Stimulated activated naive B cell treated with anti-CD40 and anti-IgM and Interleukin-4, amounts not matched to agents 10 μg/mL and 1 μg/mL and 100 μg/mL, for 72 hours (primary cell): ENCODE measurements at regions not wholly inside any gene's neighbourhood (a gene's known extent, or its start where the extent isn't known, plus 50 kb on each side); places are given as distances from the start of the nearest gene placed in this dataset.

Experiments used
- ATAC-seq, 2 donors: fragments of 150-1000 bp; cut with Tn5 transposase; replicated peaks; 2 replicates each; pipeline ENCODE4 v1.10.0; 2021; ENCODE audit warnings: moderate library complexity in 1 of 2
- DNase-seq: peaks from one replicate; pipeline ENCODE4 v3.0.0; 2021
- H3K27ac Mint-ChIP-seq: one replicate; pipeline ENCODE4 v1.8.0; 2022; ENCODE audit warnings: mild to moderate bottlenecking, mixed read lengths
- H3K27me3 Mint-ChIP-seq, 2 donors: one replicate each; pipeline ENCODE4 v1.8.0; 2022; ENCODE audit warnings: mixed read lengths in 2 of 2
- H3K36me3 Mint-ChIP-seq, 2 donors: one replicate each; pipeline ENCODE4 v1.8.0; 2022; ENCODE audit warnings: mixed read lengths in 2 of 2, mild to moderate bottlenecking in 1 of 2
- H3K4me1 Mint-ChIP-seq, 2 donors: one replicate each; pipeline ENCODE4 v1.8.0; 2022; ENCODE audit warnings: mixed read lengths in 2 of 2, mild to moderate bottlenecking in 1 of 2
- H3K4me3 Mint-ChIP-seq, 2 donors: one replicate each; pipeline ENCODE4 v1.8.0; 2022; ENCODE audit warnings: mild to moderate bottlenecking in 2 of 2, mixed read lengths in 2 of 2, moderate library complexity in 1 of 2
- H3K9me3 Mint-ChIP-seq, 2 donors: one replicate each; pipeline ENCODE4 v1.8.0; 2022; ENCODE audit warnings: mixed read lengths in 2 of 2, mild to moderate bottlenecking in 1 of 2

DNA sequence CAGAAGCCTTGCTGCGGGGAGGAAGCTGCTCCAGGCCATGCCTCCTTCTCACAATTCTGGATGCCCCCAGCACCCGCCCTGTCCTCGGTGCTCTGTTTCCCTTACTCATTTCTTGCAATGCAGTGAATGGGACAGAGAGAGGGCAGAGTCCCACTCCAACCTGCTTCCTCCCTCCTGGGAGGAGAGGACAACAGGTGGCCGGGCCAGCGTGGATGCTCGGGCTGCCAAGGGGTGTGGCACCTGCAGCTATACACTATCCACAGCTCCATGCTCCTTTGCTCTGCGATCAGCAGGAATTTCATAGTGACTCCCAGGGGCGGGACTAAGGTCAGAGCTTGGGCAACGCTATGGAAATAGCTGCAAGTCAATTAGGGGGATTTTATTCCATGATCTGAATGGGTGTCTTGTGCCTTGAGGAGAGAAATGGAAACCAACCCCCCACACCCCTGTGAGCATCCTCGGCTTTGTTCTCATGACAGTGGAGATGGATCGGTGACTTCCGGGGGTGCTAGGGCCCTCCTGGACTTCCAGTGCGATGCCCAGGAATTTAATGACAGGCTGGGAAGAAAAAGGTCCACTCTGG, 192.5 kb downstream of the MYLK4 start:
- Mint-ChIP-seq H3K36me3 (no peaks in the 10 kb centered on the region), H3K4me1 (no peaks in the 10 kb centered on the region), H3K4me3 (no peak overlapping the region), H3K27ac (no peak overlapping the region), H3K9me3 (no peaks in the 10 kb centered on the region), H3K27me3 (peaks cover 24 to 50% of the 10 kb centered on the region in 2 donors)
- ATAC-seq, result no peak
- DNase-seq, result no peak

DNA sequence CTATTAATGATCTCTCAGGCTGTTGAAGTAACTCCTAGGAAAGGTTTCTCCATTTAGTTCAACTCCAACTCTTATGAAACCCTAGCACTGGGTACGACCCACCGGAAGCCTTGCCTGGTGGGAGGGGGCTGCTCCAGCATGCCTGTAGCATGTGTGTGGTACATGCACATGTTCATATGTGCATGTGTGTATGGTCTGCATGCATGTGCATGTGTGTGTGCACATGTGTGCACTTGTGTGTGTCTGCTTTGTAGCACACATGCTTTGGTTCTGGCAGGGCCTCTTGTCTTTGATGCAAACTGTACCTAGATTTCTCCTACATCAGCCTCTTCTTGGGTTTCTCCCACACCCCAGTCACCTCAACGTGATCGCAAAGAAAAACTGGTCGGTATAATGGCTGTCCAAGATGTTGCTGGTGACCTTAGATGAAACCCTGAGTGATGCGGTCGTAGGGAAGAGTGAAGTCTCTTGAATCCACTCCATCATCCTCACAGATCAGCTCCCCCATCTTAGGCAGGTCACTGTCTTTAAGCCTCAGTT, 193.5 kb downstream of the MYLK4 start:
- Mint-ChIP-seq H3K36me3 (no peaks in the 10 kb centered on the region), H3K27ac (no peak overlapping the region), H3K27me3 (peaks cover 24 to 50% of the 10 kb centered on the region in 2 donors), H3K4me3 (no peak overlapping the region), H3K9me3 (no peaks in the 10 kb centered on the region), H3K4me1 (no peaks in the 10 kb centered on the region)
- ATAC-seq (no peak), DNase-seq (no peak)

DNA sequence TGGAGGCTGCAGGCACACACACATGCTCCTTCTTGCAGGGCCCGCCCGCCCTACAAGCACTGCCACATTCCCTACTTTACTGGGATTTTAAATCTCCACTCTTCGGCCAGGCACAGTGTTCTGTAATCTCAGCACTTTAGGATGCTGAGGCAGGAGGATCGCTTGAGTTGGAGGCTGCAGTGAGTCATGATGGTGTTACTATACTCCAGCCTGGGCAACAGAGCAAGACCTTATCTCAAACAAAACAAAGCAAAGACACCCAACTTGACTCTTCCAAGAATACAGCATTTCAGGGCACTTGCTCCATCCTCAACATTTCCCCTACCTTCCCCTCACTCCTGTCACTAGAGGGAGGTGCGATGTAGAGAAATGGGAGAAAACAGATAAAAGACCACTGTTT, 194.0 kb downstream of the MYLK4 start:
- no peak overlapping the region for H3K27ac Mint-ChIP-seq

DNA sequence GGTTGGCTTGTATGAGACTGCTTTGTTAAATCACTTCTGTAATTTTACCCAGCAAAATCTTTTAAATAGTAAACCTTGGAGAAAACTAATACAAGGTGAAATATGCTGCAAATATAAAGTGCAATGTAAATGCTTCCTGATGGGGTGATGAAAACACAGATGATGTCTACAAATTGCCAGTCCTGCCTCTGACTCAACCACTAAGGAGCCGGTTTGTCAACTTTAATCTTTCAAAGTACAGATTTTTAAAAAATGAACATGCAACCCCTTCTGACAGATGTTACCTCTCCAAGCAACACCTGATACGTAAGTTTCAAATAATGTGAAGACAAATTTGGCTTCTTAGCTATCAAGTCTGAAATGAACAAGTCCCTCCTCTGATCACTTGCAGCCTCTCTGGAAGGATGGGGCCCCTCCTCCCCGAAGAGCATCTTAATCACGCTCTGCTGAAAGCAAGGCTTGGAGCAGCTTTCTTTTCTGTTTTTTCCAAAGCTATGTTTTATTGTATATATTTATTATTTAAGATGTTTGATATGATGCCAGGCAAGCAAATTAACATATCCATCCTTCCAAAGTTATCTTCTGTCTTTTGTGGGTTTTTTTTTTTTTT, 196.0 kb downstream of the MYLK4 start:
- Mint-ChIP-seq H3K36me3 (no peaks in the 10 kb centered on the region), H3K9me3 (no peaks in the 10 kb centered on the region), H3K27me3 (peaks cover 7 to 32% of the 10 kb centered on the region in 2 donors), H3K4me1 (no peaks in the 10 kb centered on the region), H3K27ac (no peak overlapping the region), H3K4me3 (no peak overlapping the region)
- DNase-seq (no peak), ATAC-seq (no peak)

More for the DNA sequence above, 194.0 kb downstream of the MYLK4 start:
- DNase-seq (no peak), ATAC-seq (no peak)
- peaks cover 19 to 46% of the 10 kb centered on the region in 2 donors for H3K27me3 Mint-ChIP-seq
- H3K4me1 Mint-ChIP-seq, result no peaks in the 10 kb centered on the region
- H3K36me3 Mint-ChIP-seq, result no peaks in the 10 kb centered on the region
- no peaks in the 10 kb centered on the region for H3K9me3 Mint-ChIP-seq
- no peak overlapping the region for H3K4me3 Mint-ChIP-seq

GRCh38 chr6:2552526-2553154, 198.1 kb downstream of the MYLK4 start:
- DNase-seq (no peak), ATAC-seq (no peak)
- Mint-ChIP-seq H3K4me3 (no peak overlapping the region), H3K36me3 (peaks cover 0 to 1% of the 10 kb centered on the region in 2 donors), H3K27ac (no peak overlapping the region), H3K4me1 (no peaks in the 10 kb centered on the region), H3K9me3 (peaks cover 0 to 3% of the 10 kb centered on the region in 2 donors), H3K27me3 (peaks cover 20 to 35% of the 10 kb centered on the region in 2 donors)

DNA sequence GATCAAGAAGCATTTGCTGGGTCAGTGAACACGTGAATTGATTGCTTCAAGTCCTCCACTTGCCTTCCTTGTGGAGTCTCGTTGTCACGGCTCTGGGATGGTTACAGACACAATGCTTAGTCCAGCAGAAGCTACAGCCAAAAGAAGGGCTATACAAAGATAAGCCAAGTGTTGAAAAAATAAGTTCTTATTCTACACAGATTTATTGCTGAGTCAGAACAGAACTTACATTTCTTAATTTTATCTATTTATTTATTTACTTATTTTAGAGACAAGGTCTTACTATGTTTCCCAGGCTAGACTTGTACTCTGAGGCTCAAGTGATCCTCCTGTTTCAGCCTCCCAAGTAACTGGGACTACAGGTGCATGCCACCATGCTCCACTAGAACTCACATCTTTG, 199.0 kb downstream of the MYLK4 start:
- no peak overlapping the region for H3K27ac Mint-ChIP-seq
- ATAC-seq (no peak), DNase-seq (no peak)
- H3K9me3 Mint-ChIP-seq, result peaks cover 0 to 3% of the 10 kb centered on the region in 2 donors
- H3K4me3 Mint-ChIP-seq, result no peak overlapping the region
- H3K4me1 Mint-ChIP-seq, result no peaks in the 10 kb centered on the region
- H3K36me3 Mint-ChIP-seq, result peaks cover 0 to 1% of the 10 kb centered on the region in 2 donors
- H3K27me3 Mint-ChIP-seq, result peaks cover 25 to 41% of the 10 kb centered on the region in 2 donors

DNA sequence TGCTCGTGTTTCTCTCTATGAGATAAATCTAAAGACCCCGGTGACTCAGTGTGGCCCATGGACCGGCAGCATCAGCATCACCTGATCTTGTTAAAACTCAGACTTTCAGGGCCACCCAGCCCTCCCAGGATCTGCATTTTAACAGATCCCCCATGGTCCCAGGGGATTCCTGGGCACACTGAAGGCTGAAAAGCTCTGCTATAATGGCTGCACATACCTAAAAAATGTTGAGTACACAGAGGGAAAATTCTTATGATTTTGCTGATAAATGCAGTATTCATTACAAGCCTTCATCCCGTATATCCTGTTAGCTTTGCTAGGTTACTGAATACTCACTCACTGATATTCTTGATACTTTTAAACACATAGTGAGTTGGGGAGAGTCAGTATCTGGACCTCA, 200.5 kb downstream of the MYLK4 start:
- Mint-ChIP-seq H3K27me3 (peaks cover 36 to 46% of the 10 kb centered on the region in 2 donors), H3K9me3 (peaks cover 0 to 3% of the 10 kb centered on the region in 2 donors), H3K27ac (no peak overlapping the region), H3K36me3 (peaks cover 0 to 1% of the 10 kb centered on the region in 2 donors), H3K4me1 (no peaks in the 10 kb centered on the region), H3K4me3 (no peak overlapping the region)
- ATAC-seq (no peak), DNase-seq (no peak)

GRCh38 chr6:2549834-2550233, 200.9 kb downstream of the MYLK4 start:
- Mint-ChIP-seq H3K4me3 (no peak overlapping the region), H3K36me3 (peaks cover 0 to 1% of the 10 kb centered on the region in 2 donors), H3K4me1 (no peaks in the 10 kb centered on the region), H3K9me3 (peaks cover 0 to 3% of the 10 kb centered on the region in 2 donors), H3K27me3 (peaks cover 36 to 46% of the 10 kb centered on the region in 2 donors), H3K27ac (no peak overlapping the region)
- no peak for DNase-seq
- no peak for ATAC-seq

- peaks cover 0 to 1% of the 10 kb centered on the region in 2 donors for H3K36me3 Mint-ChIP-seq
- H3K27me3 Mint-ChIP-seq, result peaks cover 41 to 42% of the 10 kb centered on the region in 2 donors
- H3K9me3 Mint-ChIP-seq, result peaks cover 5 to 6% of the 10 kb centered on the region in 2 donors
- ATAC-seq, result no peak
- peaks cover 12 to 13% of the 10 kb centered on the region in 2 donors for H3K4me1 Mint-ChIP-seq
- no peak overlapping the region for H3K27ac Mint-ChIP-seq
- DNase-seq, result no peak
- H3K4me3 Mint-ChIP-seq, result no peak overlapping the region
Measured at GRCh38 chr6:2547355-2547754, 203.4 kb downstream of the MYLK4 start.

GRCh38 chr6:2546901-2547300, 203.8 kb downstream of the MYLK4 start:
- DNase-seq (no peak), ATAC-seq (no peak)
- peaks cover 13 to 14% of the 10 kb centered on the region in 2 donors for H3K4me1 Mint-ChIP-seq
- no peak overlapping the region for H3K4me3 Mint-ChIP-seq
- peaks cover 0 to 1% of the 10 kb centered on the region in 2 donors for H3K36me3 Mint-ChIP-seq
- H3K27me3 Mint-ChIP-seq, result peaks cover 41 to 42% of the 10 kb centered on the region in 2 donors
- H3K27ac Mint-ChIP-seq, result no peak overlapping the region
- peaks cover 5 to 6% of the 10 kb centered on the region in 2 donors for H3K9me3 Mint-ChIP-seq

DNA sequence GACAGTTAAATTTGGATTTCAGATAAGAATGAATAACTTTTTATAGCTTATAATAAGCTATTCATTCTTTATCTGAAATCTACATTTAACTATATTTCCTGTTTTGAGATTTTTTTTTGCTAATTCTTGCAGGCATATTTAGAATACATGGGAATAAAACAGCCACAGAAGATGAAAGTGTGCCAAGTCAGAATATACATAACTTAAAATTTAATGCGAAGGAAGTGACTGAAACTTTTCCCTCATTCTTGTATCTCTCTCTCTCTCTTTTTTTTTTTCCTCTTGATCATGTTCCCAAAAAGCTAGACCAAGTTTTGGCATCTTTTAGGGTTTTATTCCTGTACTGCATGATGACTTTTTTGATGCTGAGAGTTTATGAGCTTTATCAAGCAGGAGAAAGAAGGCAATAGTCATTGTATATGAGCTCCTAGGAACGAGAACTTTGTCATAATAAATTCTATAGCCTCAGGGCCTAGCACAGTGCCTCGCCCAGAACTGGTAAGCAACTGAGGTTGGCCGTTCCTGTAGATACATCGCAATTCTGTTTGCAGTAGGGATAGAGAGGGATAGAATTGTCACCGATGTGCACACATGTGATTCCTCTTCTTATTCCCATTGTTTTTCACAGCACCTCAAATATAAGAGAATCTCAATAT, 205.2 kb downstream of the MYLK4 start:
- ATAC-seq, result no peak
- Mint-ChIP-seq H3K27me3 (peaks cover 51% of the 10 kb centered on the region in 2 donors), H3K4me3 (no peak overlapping the region), H3K27ac (no peak overlapping the region), H3K4me1 (peaks cover 13 to 14% of the 10 kb centered on the region in 2 donors), H3K9me3 (peaks cover 5 to 6% of the 10 kb centered on the region in 2 donors), H3K36me3 (peaks cover 0 to 1% of the 10 kb centered on the region in 2 donors)
- DNase-seq, result no peak

GRCh38 chr6:2543321-2543720, 207.4 kb downstream of the MYLK4 start:
- DNase-seq, result no peak
- H3K27ac Mint-ChIP-seq, result no peak overlapping the region

DNA sequence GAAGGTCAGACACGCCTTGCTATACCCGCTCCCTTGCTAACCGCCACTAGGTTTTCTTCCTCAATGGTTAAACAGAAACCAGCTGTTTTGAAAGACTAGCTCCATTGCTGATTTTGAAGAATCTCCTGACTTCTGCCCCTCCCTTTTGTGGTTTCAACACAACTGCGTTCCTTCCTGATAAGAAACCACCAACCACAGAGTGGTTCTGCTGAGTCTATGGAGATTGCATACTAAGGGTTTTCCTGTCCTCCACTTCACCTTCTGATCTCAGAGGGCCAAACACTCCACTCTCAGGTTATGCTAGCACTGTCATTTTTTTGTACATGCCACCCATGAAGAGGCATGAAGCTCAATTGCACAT, 207.9 kb downstream of the MYLK4 start:
- Mint-ChIP-seq H3K27me3 (peaks cover 54 to 55% of the 10 kb centered on the region in 2 donors), H3K9me3 (peaks cover 2 to 6% of the 10 kb centered on the region in 2 donors), H3K4me1 (peaks cover 13 to 14% of the 10 kb centered on the region in 2 donors), H3K4me3 (peak overlapping the region in 1 of 2 donors; percentile 6), H3K27ac (peak overlapping the region; percentile 34), H3K36me3 (no peaks in the 10 kb centered on the region)
- DNase-seq (peak; percentile 46), ATAC-seq (peak; percentile 94)

More at GRCh38 chr6:2543321-2543720, 207.4 kb downstream of the MYLK4 start:
- H3K9me3 Mint-ChIP-seq, result peaks cover 4 to 6% of the 10 kb centered on the region in 2 donors
- H3K4me1 Mint-ChIP-seq, result peaks cover 13 to 14% of the 10 kb centered on the region in 2 donors
- no peak overlapping the region for H3K4me3 Mint-ChIP-seq
- ATAC-seq, result peak; percentile 3 to 6
- H3K27me3 Mint-ChIP-seq, result peaks cover 54% of the 10 kb centered on the region in 2 donors
- H3K36me3 Mint-ChIP-seq, result peaks cover 0 to under 1% of the 10 kb centered on the region in 2 donors
